HG03432 (cell line): ENCODE measurements at regions not wholly inside any gene's neighbourhood (a gene's known extent, or its start where the extent isn't known, plus 50 kb on each side); places are given as distances from the start of the nearest gene placed in this dataset.

Source experiments
- ATAC-seq: cut with Tn5 transposase; IDR thresholded peaks from one replicate; pipeline ENCODE4 v1.9.1; 2021; ENCODE audit warnings: mild to moderate bottlenecking, moderate library complexity; ENCODE audit not compliant: unreplicated experiment

DNA sequence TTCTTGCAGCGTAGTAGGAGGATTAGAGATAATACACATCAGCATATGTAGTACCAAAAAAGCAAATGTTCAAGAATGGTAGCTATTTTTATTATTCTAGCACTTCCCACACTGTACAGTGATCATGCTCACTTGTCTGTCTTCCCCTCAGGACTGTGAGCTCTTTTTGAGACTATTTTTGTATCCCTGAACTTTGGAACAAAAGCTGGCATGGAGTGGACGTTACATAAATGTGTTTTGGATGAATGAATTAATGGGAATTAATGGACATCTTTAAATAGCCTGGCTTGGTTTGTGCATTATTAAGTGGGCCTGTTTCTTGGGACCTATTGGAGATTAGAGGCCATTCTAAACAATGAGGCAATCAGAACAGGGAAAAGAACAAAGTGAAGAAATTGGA lies 243.7 kb downstream of the CD83 start:
- no peak for ATAC-seq

- ATAC-seq = no peak
Measured at GRCh38 chr6:14361956-14362587, 244.5 kb downstream of the CD83 start.

DNA sequence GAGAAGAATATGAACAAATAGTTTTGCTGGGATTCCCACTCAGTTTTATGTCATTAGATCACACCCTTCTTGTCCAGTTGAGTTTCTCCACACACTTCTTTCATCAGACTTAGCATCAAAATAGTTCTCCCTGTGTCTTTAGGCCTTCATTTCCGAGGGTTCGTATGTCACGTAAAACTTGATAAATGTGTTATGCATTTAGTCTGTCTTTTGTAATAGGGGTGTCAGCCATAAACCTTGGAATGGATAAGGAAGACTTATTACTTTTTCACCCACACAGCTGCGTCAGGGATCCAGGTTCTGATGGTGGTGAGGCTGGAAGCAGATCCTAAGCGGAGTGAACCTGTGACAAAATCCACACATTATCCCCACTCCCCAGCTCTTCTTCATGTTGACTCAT lies 246.8 kb downstream of the CD83 start:
- ATAC-seq = no peak

GRCh38 chr6:14365393-14365792 lies 247.8 kb downstream of the CD83 start:
- ATAC-seq = no peak

- no peak for ATAC-seq
Measured at GRCh38 chr6:14366315-14366714, 248.7 kb downstream of the CD83 start.

DNA sequence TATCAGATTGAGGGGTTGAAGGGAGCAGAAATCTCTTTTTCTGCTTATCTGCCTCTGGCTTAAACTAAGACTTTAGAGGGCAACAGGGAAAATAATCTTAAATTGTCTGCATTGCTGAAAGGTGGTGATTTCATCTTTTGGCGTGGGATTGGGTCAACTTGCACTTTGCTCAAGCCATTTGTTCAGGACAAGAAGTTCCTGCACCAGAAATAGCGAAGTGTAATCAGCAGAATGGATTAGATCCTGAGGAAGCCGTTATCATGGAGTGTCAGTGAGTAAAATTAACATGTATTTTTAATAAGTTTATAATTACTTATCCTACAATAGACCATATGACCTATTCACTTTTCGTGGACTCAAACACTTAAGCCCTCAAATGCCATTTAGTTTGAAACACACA lies 249.3 kb downstream of the CD83 start:
- ATAC-seq = no peak

DNA sequence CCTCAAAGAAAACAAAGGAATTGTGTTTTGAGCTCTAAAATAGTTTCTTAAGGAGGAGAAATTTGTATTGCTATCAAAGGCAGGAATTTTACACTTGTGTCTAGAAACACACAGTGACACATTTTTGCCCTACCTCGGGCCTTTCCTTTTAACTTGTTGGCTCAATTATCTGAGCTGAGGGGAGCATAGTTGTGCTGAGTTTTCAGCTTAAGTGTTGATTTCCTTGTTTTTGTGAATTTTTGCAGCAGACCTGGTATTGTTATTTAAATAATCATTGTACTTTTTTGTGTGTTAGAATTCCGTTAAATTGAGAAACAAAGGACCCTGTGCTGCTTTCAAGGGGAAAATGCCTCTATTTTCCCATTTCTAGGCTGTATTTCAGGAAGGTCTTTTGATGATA lies 249.7 kb downstream of the CD83 start:
- ATAC-seq = no peak

DNA sequence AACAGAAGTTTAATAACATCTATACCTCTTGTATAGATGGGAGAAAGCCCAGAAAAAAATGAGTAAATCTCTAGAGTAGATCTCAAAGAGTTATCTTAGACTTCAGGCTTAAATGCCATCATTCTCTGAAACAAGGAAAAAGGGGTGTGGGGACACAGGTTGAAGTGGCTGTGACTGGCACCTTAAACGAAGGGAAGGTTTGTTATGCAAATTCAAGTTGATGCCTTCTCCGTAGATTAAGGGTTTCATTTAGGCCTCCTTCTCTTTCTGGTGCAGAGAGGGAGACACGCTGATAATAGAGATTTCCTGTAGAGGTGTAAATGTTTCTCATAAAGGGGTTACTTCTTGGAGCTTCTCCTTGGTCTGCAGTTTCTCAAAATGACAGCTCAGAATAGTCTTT lies 252.1 kb downstream of the CD83 start:
- ATAC-seq = no peak

GRCh38 chr6:14371530-14371929 lies 254.0 kb downstream of the CD83 start:
- ATAC-seq = no peak

GRCh38 chr6:14372734-14373489 lies 255.3 kb downstream of the CD83 start:
- ATAC-seq = no peak

- no peak for ATAC-seq
Measured at GRCh38 chr6:14373648-14374437, 256.3 kb downstream of the CD83 start.

GRCh38 chr6:14375930-14376329 lies 258.4 kb downstream of the CD83 start:
- ATAC-seq = no peak

GRCh38 chr6:14379568-14379967 lies 262.0 kb downstream of the CD83 start:
- no peak for ATAC-seq

GRCh38 chr6:14380086-14380820 lies 262.7 kb downstream of the CD83 start:
- ATAC-seq = no peak

GRCh38 chr6:14380901-14381828 lies 263.6 kb downstream of the CD83 start:
- no peak for ATAC-seq

- ATAC-seq = peak; percentile 54
Measured at GRCh38 chr6:14381829-14382677, 264.5 kb downstream of the CD83 start.

DNA sequence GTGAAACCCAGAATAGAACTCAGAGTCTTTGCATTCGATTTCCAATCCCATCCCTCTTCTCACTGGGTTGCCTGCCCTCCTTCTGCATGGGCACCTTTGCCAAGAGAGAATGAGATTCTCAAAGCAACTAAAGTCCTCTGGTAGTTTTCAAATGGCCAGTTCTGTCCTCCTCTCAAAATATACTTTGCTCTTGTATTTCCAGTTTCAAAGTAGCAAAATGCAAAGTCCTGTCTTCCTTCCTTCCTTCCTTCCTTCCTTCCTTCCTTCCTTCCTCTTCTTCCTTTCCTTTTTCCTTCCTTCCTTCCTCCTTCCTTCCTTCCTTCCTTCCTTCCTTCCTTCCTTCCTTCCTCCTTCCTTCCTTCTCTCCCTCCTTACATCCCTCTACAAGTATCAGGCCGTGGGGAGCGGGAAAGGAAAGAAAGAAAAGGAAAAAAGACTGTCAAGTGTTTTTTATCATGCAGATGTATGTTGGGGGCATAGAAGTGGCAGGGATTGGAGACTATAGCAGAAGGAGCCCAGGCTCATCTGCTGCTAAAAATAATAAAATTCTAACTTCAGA lies 265.2 kb downstream of the CD83 start:
- ATAC-seq = no peak

DNA sequence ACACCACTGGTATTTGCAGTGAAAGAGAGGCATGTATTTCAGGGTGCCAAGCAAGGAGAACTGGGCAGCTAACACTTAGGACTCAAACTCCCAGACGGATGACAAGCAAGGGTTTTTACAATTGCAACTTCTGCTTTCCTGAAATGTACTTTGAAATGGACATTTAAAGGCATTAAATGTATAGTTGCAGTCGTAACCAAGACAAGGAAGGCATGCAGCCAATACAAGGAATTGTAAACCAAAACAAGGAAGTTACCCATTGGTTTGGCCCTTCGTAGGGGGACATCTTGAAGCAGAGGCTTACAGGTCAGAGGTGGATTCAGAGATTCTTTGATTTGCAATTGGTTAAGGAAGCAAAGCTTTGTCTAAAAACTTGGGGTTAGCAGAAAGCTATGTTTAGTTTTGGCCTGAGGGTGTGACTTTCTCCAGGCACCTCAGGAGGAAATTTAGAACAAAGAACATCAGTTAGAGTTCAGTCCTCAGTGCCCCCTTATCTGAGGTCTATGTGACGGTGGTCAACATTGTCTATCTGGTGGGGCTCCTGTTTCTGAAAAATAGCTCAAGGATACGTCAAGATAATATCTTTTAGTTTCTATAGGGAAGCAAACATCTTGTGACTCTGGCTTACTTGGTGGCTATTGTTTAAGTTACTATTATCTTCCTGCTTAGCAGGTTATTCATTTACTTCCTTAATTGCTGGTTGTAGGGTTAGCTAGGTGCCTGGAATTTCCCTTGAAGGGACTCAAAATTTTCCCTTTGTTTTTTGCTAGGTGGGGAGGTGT lies 266.0 kb downstream of the CD83 start:
- no peak for ATAC-seq
